ENCODE measurements at regions not wholly inside any gene's neighbourhood (a gene's known extent, or its start where the extent isn't known, plus 50 kb on each side); places are given as distances from the start of the nearest gene placed in this dataset.

DNA sequence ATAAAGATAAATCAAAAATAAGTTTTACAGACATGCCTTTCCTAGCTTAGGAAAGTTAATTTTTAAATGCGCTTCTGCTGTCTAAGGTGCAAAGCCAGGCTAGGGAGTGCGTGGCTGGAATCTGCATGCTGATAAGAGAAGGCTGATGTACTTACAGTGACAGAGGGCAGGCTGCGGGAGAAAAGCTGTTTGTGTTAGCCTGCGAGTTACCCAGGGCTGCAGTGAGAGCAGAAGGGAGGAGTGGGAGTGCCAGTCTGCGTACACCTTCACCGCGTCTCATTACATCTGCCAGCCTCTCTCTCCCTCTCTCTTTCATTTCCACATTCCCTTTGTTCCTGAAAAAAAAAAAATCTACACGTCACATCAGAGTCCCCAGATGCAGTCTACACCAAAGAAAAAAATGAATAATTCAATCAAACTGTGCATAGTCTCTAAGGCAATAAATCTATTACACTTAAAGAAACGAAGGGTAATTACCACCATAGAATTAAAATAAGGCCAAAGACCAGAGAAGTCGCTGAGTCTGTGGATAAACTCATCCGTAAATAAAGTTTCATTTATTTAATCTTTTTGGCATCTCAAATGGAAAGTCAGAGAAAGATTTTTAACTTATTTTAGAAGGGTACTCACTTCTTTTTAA lies 126.4 kb upstream of the C11orf58 start:
- peaks cover 3 to 92% of the 10 kb centered on the region in 2 donors for H3K27me3 ChIP-seq
- H3K4me1 ChIP-seq: peaks cover 0 to 9% of the 10 kb centered on the region in 2 donors
- no peaks in the 10 kb centered on the region for H3K36me3 ChIP-seq
- H3K27ac ChIP-seq: no peak overlapping the region
- no peak for DNase-seq (ENCODE audit: low spot score in 2 of 2)
- no peak for TF ChIP-seq POLR2AphosphoS5 (IDR thresholded peaks at IDR 0.05)
- TF ChIP-seq CTCF (IDR thresholded peaks at IDR 0.05): no peak
- no peak for TF ChIP-seq POLR2A (IDR thresholded peaks at IDR 0.05)
- intact Hi-C loops (cut with DNase I; ENCODE audit: low total_unique reads): no loop called here
- no peak overlapping the region for H3K4me3 ChIP-seq
- H3K9me3 ChIP-seq: no peaks in the 10 kb centered on the region

GRCh38 chr11:16611401-16611921 lies 127.0 kb upstream of the C11orf58 start:
- intact Hi-C loops (cut with DNase I; ENCODE audit: low total_unique reads): no loop called here
- no peak for DNase-seq (ENCODE audit: low spot score in 2 of 2)
- Histone ChIP-seq H3K4me1 (peaks cover 0 to 9% of the 10 kb centered on the region in 2 donors), H3K36me3 (no peaks in the 10 kb centered on the region), H3K27me3 (peaks cover 3 to 94% of the 10 kb centered on the region in 2 donors), H3K27ac (no peak overlapping the region), H3K9me3 (no peaks in the 10 kb centered on the region), H3K4me3 (no peak overlapping the region)
- TF ChIP-seq CTCF (IDR thresholded peaks at IDR 0.05) (no peak), POLR2A (IDR thresholded peaks at IDR 0.05) (no peak), POLR2AphosphoS5 (IDR thresholded peaks at IDR 0.05) (no peak)

GRCh38 chr11:16610738-16611388 lies 127.6 kb upstream of the C11orf58 start:
- H3K27me3 ChIP-seq: peaks cover 3 to 96% of the 10 kb centered on the region in 2 donors
- intact Hi-C loops (cut with DNase I; ENCODE audit: low total_unique reads): no loop called here

DNA sequence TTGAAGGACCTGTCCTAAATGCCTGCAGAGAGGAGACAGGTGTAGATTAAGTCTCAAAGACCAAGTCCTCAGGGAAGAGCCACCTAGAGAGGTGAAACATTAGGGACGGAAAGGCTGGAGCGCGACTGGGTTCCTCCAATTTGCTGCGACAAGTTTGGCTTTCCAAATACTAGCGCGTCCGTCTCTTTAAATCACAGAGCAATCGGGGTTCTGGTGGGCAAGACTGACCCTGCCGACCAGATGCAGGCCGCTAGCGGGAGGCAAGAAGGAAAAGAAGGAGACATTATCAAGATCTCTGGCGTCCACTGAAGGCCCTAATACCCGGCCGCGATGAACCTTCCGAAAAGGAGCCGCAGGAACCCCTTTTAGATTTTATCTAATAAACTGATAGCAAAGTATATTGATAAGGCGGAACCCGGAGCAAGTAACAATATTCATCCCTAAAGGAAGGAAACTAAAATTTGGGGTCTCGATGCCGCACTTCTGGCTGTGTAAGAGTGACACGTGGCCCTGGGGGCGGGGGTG lies 128.2 kb upstream of the C11orf58 start:
- intact Hi-C loops (cut with DNase I; ENCODE audit: low total_unique reads): no loop called here
- no peak for TF ChIP-seq POLR2AphosphoS5 (IDR thresholded peaks at IDR 0.05)
- Histone ChIP-seq H3K36me3 (no peaks in the 10 kb centered on the region), H3K27me3 (peaks cover 3 to 96% of the 10 kb centered on the region in 2 donors), H3K27ac (no peak overlapping the region), H3K9me3 (no peaks in the 10 kb centered on the region), H3K4me3 (no peak overlapping the region), H3K4me1 (peaks cover 0 to 9% of the 10 kb centered on the region in 2 donors)
- no peak for DNase-seq (ENCODE audit: low spot score in 2 of 2)

More at GRCh38 chr11:16610738-16611388, 127.6 kb upstream of the C11orf58 start:
- Histone ChIP-seq H3K36me3 (no peaks in the 10 kb centered on the region), H3K27ac (no peak overlapping the region), H3K4me3 (no peak overlapping the region), H3K9me3 (no peaks in the 10 kb centered on the region), H3K4me1 (peaks cover 0 to 9% of the 10 kb centered on the region in 2 donors)
- DNase-seq (ENCODE audit: low spot score in 2 of 2): no peak
- TF ChIP-seq CTCF (IDR thresholded peaks at IDR 0.05) (no peak), POLR2AphosphoS5 (IDR thresholded peaks at IDR 0.05) (no peak), POLR2A (IDR thresholded peaks at IDR 0.05) (no peak)

DNA sequence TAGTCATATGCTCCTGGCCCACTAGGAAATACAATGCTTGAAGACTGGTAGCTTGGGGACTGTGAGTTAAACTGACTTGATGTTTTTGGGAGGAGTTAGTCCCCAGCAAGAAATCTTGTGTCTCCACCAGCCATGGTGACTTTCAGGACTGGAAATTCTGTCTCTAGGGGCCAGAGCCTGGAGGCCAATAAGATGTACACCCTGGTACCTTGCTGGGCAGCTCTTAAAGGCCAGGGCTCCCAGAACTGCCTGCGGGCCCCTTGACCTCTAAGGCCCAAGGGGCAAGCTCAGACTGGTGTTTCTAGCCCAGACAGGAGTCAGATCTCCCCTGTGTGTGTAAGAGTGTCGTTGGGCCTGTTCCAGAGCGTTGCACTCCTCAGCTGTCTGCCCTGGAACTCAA lies 128.7 kb upstream of the C11orf58 start:
- peaks cover 0 to 9% of the 10 kb centered on the region in 2 donors for H3K4me1 ChIP-seq
- H3K27me3 ChIP-seq: peaks cover 3 to 93% of the 10 kb centered on the region in 2 donors

More for the DNA sequence above, 128.7 kb upstream of the C11orf58 start:
- DNase-seq (ENCODE audit: low spot score in 2 of 2): no peak
- Histone ChIP-seq H3K9me3 (no peaks in the 10 kb centered on the region), H3K27ac (no peak overlapping the region), H3K4me3 (no peak overlapping the region), H3K36me3 (no peaks in the 10 kb centered on the region)
- intact Hi-C loops (cut with DNase I; ENCODE audit: low total_unique reads): loop anchor here (10.0 kb wide), 1 partner anchor 955 kb away; no protein-coding TSS in a partner anchor
- TF ChIP-seq POLR2AphosphoS5 (IDR thresholded peaks at IDR 0.05) (no peak), CTCF (IDR thresholded peaks at IDR 0.05) (no peak), POLR2A (IDR thresholded peaks at IDR 0.05) (no peak)
